ENCODE measurements at regions not wholly inside any gene's neighbourhood (a gene's known extent, or its start where the extent isn't known, plus 50 kb on each side); places are given as distances from the start of the nearest gene placed in this dataset.

- TF ChIP-seq, protein P1, sequence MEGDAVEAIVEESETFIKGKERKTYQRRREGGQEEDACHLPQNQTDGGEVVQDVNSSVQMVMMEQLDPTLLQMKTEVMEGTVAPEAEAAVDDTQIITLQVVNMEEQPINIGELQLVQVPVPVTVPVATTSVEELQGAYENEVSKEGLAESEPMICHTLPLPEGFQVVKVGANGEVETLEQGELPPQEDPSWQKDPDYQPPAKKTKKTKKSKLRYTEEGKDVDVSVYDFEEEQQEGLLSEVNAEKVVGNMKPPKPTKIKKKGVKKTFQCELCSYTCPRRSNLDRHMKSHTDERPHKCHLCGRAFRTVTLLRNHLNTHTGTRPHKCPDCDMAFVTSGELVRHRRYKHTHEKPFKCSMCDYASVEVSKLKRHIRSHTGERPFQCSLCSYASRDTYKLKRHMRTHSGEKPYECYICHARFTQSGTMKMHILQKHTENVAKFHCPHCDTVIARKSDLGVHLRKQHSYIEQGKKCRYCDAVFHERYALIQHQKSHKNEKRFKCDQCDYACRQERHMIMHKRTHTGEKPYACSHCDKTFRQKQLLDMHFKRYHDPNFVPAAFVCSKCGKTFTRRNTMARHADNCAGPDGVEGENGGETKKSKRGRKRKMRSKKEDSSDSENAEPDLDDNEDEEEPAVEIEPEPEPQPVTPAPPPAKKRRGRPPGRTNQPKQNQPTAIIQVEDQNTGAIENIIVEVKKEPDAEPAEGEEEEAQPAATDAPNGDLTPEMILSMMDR (IDR thresholded peaks at IDR 0.05): no peak
- TF ChIP-seq EP300 (IDR thresholded peaks at IDR 0.05) (no peak), POLR2A (IDR thresholded peaks at IDR 0.05) (no peak)
Measured at GRCh38 chr13:71252184-71252704, 614.8 kb downstream of the DACH1 start.

Measured in tibial nerve (tissue), 4 donors.